Smooth muscle cell (in vitro differentiated cells): ENCODE measurements at regions not wholly inside any gene's neighbourhood (a gene's known extent, or its start where the extent isn't known, plus 50 kb on each side); places are given as distances from the start of the nearest gene placed in this dataset.

ENCODE experiments used
- DNase-seq: peaks from one replicate; lab custom pipeline; 2025; ENCODE audit not compliant: unreplicated experiment; lab: John Stamatoyannopoulos, UW
- H2AFZ ChIP-seq: fragments of 200-600 bp; sonication (generic); 2 replicates; pipeline ENCODE4 v1.6.0; 2016; ENCODE audit warnings: antibody characterized with exemption, low read depth, mild to moderate bottlenecking
- H3F3A ChIP-seq: fragments of 200-600 bp; sonication (generic); 2 replicates; pipeline ENCODE4 v1.6.0; 2017; ENCODE audit warnings: antibody characterized with exemption, low read depth
- H3K27ac ChIP-seq: fragments of 200-600 bp; sonication (generic); 2 replicates; pipeline ENCODE4 v1.5.1; 2016; ENCODE audit warnings: low read depth, mild to moderate bottlenecking
- H3K27me3 ChIP-seq: fragments of 200-600 bp; sonication (generic); 2 replicates; pipeline ENCODE4 v1.6.1; 2016; ENCODE audit warnings: low read depth, mild to moderate bottlenecking
- H3K36me3 ChIP-seq: fragments of 200-600 bp; sonication (generic); 2 replicates; pipeline ENCODE4 v1.5.1; 2016; ENCODE audit warnings: low read depth
- H3K4me1 ChIP-seq: fragments of 200-600 bp; sonication (generic); 2 replicates; pipeline ENCODE4 v1.5.1; 2016; ENCODE audit warnings: low read depth
- H3K4me2 ChIP-seq: fragments of 200-600 bp; sonication (generic); 2 replicates; pipeline ENCODE4 v1.6.0; 2016; ENCODE audit warnings: mild to moderate bottlenecking
- H3K4me3 ChIP-seq: fragments of 200-600 bp; sonication (generic); 2 replicates; pipeline ENCODE4 v1.5.1; 2016; ENCODE audit warnings: mild to moderate bottlenecking
- H3K79me2 ChIP-seq: fragments of 200-600 bp; sonication (generic); 2 replicates; pipeline ENCODE4 v1.6.0; 2016; ENCODE audit warnings: low read depth, mild to moderate bottlenecking
- H3K9ac ChIP-seq: fragments of 200-600 bp; sonication (generic); 2 replicates; pipeline ENCODE4 v1.6.0; 2016; ENCODE audit warnings: low read depth
- H3K9me3 ChIP-seq: fragments of 200-600 bp; sonication (generic); replicated peaks from 2 replicates; pipeline ENCODE4 v1.5.1; 2016; ENCODE audit warnings: low read depth
- H4K20me1 ChIP-seq: fragments of 200-600 bp; sonication (generic); 2 replicates; pipeline ENCODE4 v1.6.0; 2016; ENCODE audit warnings: low read depth
- CTCF ChIP-seq: fragments of 200-600 bp; sonication (generic); IDR thresholded peaks from 2 replicates; pipeline ENCODE4 v1.5.1; 2017; ENCODE audit warnings: borderline replicate concordance, mild to moderate bottlenecking, antibody characterized with exemption; ENCODE audit not compliant: insufficient read depth, poor library complexity, severe bottlenecking
- WGBS: methylation state at CpG from one replicate; pipeline ENCODE4 v1.1.7; 2016; ENCODE audit warnings: low lambda C conversion rate; 5-methylcytosine and 5-hydroxymethylcytosine counted together

GRCh38 chr9:12980085-12980851 lies 205.4 kb downstream of the LURAP1L start:
- WGBS = 60% methylated on average over 3 of the region's 3 CpGs
- no peaks in the 10 kb centered on the region for H3K79me2 ChIP-seq

GRCh38 chr9:12988258-12988657 lies 213.4 kb downstream of the LURAP1L start:
- 86% methylated on average over 1 of the region's 1 CpG for WGBS
- TF ChIP-seq CTCF = no peak
- Histone ChIP-seq H3F3A (no peaks in the 10 kb centered on the region), H4K20me1 (no peaks in the 10 kb centered on the region), H3K9me3 (no peaks in the 10 kb centered on the region), H3K27ac (no peak overlapping the region), H2AFZ (no peak overlapping the region), H3K4me2 (no peak overlapping the region), H3K9ac (no peak overlapping the region), H3K79me2 (no peaks in the 10 kb centered on the region), H3K27me3 (no peaks in the 10 kb centered on the region), H3K4me1 (no peaks in the 10 kb centered on the region), H3K4me3 (no peak overlapping the region), H3K36me3 (no peaks in the 10 kb centered on the region)
- no peak for DNase-seq

More at GRCh38 chr9:12980085-12980851, 205.4 kb downstream of the LURAP1L start:
- Histone ChIP-seq H3K27me3 (no peaks in the 10 kb centered on the region), H3K9ac (no peak overlapping the region), H3K9me3 (no peaks in the 10 kb centered on the region), H3K4me1 (no peaks in the 10 kb centered on the region), H3K27ac (no peak overlapping the region), H3K4me3 (no peak overlapping the region), H3K36me3 (no peaks in the 10 kb centered on the region), H3K4me2 (no peak overlapping the region), H2AFZ (no peak overlapping the region), H4K20me1 (no peaks in the 10 kb centered on the region), H3F3A (no peaks in the 10 kb centered on the region)
- TF ChIP-seq CTCF = no peak
- DNase-seq = no peak

- no peaks in the 10 kb centered on the region for H4K20me1 ChIP-seq
- no peaks in the 10 kb centered on the region for H3K9me3 ChIP-seq
- no peak overlapping the region for H3K4me2 ChIP-seq
- H3K4me1 ChIP-seq = no peaks in the 10 kb centered on the region
- DNase-seq = no peak
- H3F3A ChIP-seq = no peaks in the 10 kb centered on the region
- H2AFZ ChIP-seq = no peak overlapping the region
- no peak overlapping the region for H3K9ac ChIP-seq
- H3K27me3 ChIP-seq = no peaks in the 10 kb centered on the region
- H3K4me3 ChIP-seq = no peak overlapping the region
- H3K79me2 ChIP-seq = no peaks in the 10 kb centered on the region
- H3K36me3 ChIP-seq = no peaks in the 10 kb centered on the region
- no peak for TF ChIP-seq CTCF
- H3K27ac ChIP-seq = no peak overlapping the region
Measured at GRCh38 chr9:12989669-12990068, 214.8 kb downstream of the LURAP1L start.

GRCh38 chr9:12993466-12993865 lies 218.6 kb downstream of the LURAP1L start:
- H3K4me3 ChIP-seq = no peak overlapping the region
- no peaks in the 10 kb centered on the region for H4K20me1 ChIP-seq
- H2AFZ ChIP-seq = no peak overlapping the region
- no peaks in the 10 kb centered on the region for H3K79me2 ChIP-seq
- no peak overlapping the region for H3K9ac ChIP-seq
- 82% methylated on average over 2 of the region's 2 CpGs for WGBS
- no peak for TF ChIP-seq CTCF
- no peak overlapping the region for H3K27ac ChIP-seq
- no peaks in the 10 kb centered on the region for H3F3A ChIP-seq
- DNase-seq = no peak
- no peaks in the 10 kb centered on the region for H3K4me1 ChIP-seq
- H3K27me3 ChIP-seq = no peaks in the 10 kb centered on the region
- no peak overlapping the region for H3K4me2 ChIP-seq
- no peaks in the 10 kb centered on the region for H3K36me3 ChIP-seq
- H3K9me3 ChIP-seq = no peaks in the 10 kb centered on the region
